PC-3 (cell line): ENCODE measurements at regions not wholly inside any gene's neighbourhood (a gene's known extent, or its start where the extent isn't known, plus 50 kb on each side); places are given as distances from the start of the nearest gene placed in this dataset.

Source experiments
- CTCF ChIP-seq: fragments of 300-600 bp; sonication (generic); conservative IDR thresholded peaks from 2 replicates; pipeline ENCODE4 v1.5.1; 2017; ENCODE audit warnings: antibody characterized with exemption, low read depth, mild to moderate bottlenecking, low read length
- EZH2 ChIP-seq: fragments of 300-600 bp; sonication (generic); IDR thresholded peaks from one replicate; pipeline ENCODE4 v1.6.1; 2017; ENCODE audit warnings: antibody characterized with exemption, mild to moderate bottlenecking, low read length; ENCODE audit not compliant: unreplicated experiment
- EZH2phosphoT487 ChIP-seq: fragments of 300-600 bp; sonication (generic); IDR thresholded peaks from 2 replicates; pipeline ENCODE4 v1.6.1; 2018; ENCODE audit warnings: mild to moderate bottlenecking, antibody characterized with exemption, low read length, borderline replicate concordance

GRCh38 chrX:65196758-65197360, 220.6 kb upstream of the ZC4H2 start:
- peak; percentile 36; the same call in 1 of the 2 replicates for TF ChIP-seq CTCF
- no peak for TF ChIP-seq EZH2
- no peak for TF ChIP-seq EZH2phosphoT487
